ENCODE measurements at regions not wholly inside any gene's neighbourhood (a gene's known extent, or its start where the extent isn't known, plus 50 kb on each side); places are given as distances from the start of the nearest gene placed in this dataset.

DNA sequence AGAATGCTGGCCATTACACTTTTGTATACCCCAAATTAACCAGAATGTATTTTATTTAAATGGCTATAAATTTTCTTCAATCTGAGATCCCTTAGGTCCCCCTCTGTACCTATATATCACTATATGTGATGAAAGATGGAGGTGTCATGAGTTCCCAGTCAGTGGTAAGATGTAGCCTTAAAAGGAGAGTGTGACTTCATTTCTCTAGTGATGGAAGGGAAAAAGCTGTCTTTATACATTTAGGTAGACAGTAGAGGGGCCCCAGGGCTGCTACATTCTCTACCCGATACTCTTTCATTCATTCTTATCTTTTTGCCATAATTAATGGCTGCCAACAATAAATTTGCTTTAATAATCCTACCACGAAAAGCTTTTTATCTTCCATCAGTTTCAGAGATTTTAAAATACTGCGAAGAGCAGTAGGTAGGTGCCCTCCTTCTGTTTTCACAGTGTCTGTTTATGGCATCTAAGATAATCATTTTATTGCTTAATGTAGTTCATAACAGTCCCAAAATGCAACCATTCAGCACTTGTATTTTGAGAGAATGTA, 301.3 kb downstream of the ZNF608 start:
- no peak for TF ChIP-seq EZH2 (IDR thresholded peaks at IDR 0.05; ENCODE audit: borderline replicate concordance, insufficient read depth, low read depth, low read length, poor library complexity, severe bottlenecking)
- TF ChIP-seq, protein P1, sequence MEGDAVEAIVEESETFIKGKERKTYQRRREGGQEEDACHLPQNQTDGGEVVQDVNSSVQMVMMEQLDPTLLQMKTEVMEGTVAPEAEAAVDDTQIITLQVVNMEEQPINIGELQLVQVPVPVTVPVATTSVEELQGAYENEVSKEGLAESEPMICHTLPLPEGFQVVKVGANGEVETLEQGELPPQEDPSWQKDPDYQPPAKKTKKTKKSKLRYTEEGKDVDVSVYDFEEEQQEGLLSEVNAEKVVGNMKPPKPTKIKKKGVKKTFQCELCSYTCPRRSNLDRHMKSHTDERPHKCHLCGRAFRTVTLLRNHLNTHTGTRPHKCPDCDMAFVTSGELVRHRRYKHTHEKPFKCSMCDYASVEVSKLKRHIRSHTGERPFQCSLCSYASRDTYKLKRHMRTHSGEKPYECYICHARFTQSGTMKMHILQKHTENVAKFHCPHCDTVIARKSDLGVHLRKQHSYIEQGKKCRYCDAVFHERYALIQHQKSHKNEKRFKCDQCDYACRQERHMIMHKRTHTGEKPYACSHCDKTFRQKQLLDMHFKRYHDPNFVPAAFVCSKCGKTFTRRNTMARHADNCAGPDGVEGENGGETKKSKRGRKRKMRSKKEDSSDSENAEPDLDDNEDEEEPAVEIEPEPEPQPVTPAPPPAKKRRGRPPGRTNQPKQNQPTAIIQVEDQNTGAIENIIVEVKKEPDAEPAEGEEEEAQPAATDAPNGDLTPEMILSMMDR (IDR thresholded peaks at IDR 0.05), result no peak
